T-cell (primary cell): ENCODE measurements at regions not wholly inside any gene's neighbourhood (a gene's known extent, or its start where the extent isn't known, plus 50 kb on each side); places are given as distances from the start of the nearest gene placed in this dataset.
A peak's percentile ranks its signal among the peaks of the same experiment; 100 is the strongest.

Experiments
- ATAC-seq, 4 experiments: fragments of 200-7000 bp in 3 of 4; fragments of 150-1000 bp in 1 of 4; cut with Tn5 transposase; replicated peaks in 1 of 4; 1 replicate in 3 of 4; 2 replicates in 1 of 4; pipeline ENCODE4 v1.10.0; 2021; ENCODE audit warnings: moderate library complexity in 3 of 4, mild to moderate bottlenecking in 2 of 4, moderate number of reproducible peaks in 1 of 4
- CTCF ChIA-PET, 2 donors: fragments of 300-600 bp; sonication (Branson Sonifier 250); formaldehyde crosslinking; loops; one replicate each; lab custom pipeline; 2022; ENCODE audit warnings: antibody characterized with exemption in 2 of 2; lab: Charles Lee
- POLR2A ChIA-PET, 2 donors: fragments of 300-600 bp; sonication (Branson Sonifier 250); formaldehyde crosslinking; loops; one replicate each; lab custom pipeline; 2022; ENCODE audit warnings: antibody characterized with exemption in 2 of 2; lab: Charles Lee
- DNase-seq, 35 experiments: peaks; one replicate each; pipeline versions ENCODE4 v3.0.0 to v3.0.0-alpha.2; 2013 to 2023
- H3K27ac ChIP-seq: one replicate; pipeline ENCODE4 v1.5.1; 2013; ENCODE audit warnings: low read length
- H3K27me3 ChIP-seq, 2 experiments: replicated peaks in 1 of 2; 1 replicate in 1 of 2; 2 replicates in 1 of 2; pipeline versions ENCODE4 v1.6.1 to v1.7.0; 2013; ENCODE audit warnings: low read length in 1 of 2, mixed read lengths in 1 of 2; ENCODE audit not compliant: control insufficient read depth in 2 of 2, insufficient read depth in 2 of 2; ENCODE audit errors: extremely low read depth in 1 of 2
- H3K36me3 ChIP-seq, 2 donors: 1 replicate in 1 of 2; 2 replicates in 1 of 2; pipeline versions ENCODE4 v1.6.1 to v1.7.0; 2013; ENCODE audit warnings: low read length in 1 of 2; ENCODE audit not compliant: control insufficient read depth in 2 of 2, insufficient read depth in 1 of 2; ENCODE audit errors: extremely low read depth in 1 of 2
- H3K4me1 ChIP-seq, 2 experiments: 1 replicate in 1 of 2; 2 replicates in 1 of 2; pipeline versions ENCODE4 v1.6.1 to v1.7.0; 2013; ENCODE audit warnings: low read length in 2 of 2, mixed read lengths in 1 of 2; ENCODE audit not compliant: insufficient read depth in 2 of 2, control insufficient read depth in 1 of 2; ENCODE audit errors: extremely low read depth in 1 of 2
- H3K4me3 ChIP-seq, 2 donors: 1 replicate in 1 of 2; 2 replicates in 1 of 2; pipeline versions ENCODE4 v1.5.1 to v1.7.0; 2013; ENCODE audit warnings: mild to moderate bottlenecking in 2 of 2, low read length in 1 of 2, moderate library complexity in 1 of 2; ENCODE audit not compliant: control insufficient read depth in 1 of 2; ENCODE audit errors: extremely low read depth in 1 of 2
- H3K9me3 ChIP-seq: 2 replicates; pipeline ENCODE4 v1.7.0; 2013
- H3K27ac Mint-ChIP-seq, 2 donors: one replicate each; pipeline ENCODE4 v1.8.0; 2020 to 2021; ENCODE audit warnings: mild to moderate bottlenecking in 2 of 2, mixed read lengths in 2 of 2
- H3K27me3 Mint-ChIP-seq, 2 donors: one replicate each; pipeline ENCODE4 v1.8.0; 2021 to 2022; ENCODE audit warnings: mixed read lengths in 2 of 2
- H3K36me3 Mint-ChIP-seq: one replicate; pipeline ENCODE4 v1.8.0; 2021; ENCODE audit warnings: mixed read lengths
- H3K4me1 Mint-ChIP-seq, 3 donors: one replicate each; pipeline ENCODE4 v1.8.0; 2020 to 2022; ENCODE audit warnings: mixed read lengths in 3 of 3, mild to moderate bottlenecking in 1 of 3
- H3K4me3 Mint-ChIP-seq, 3 donors: one replicate each; pipeline ENCODE4 v1.8.0; 2020 to 2022; ENCODE audit warnings: mild to moderate bottlenecking in 3 of 3, mixed read lengths in 3 of 3, moderate library complexity in 3 of 3
- H3K9me3 Mint-ChIP-seq, 3 donors: one replicate each; pipeline ENCODE4 v1.8.0; 2020 to 2022; ENCODE audit warnings: mixed read lengths in 3 of 3
- WGBS: methylation state at CpG from one replicate; pipeline ENCODE4 v1.1.5; 2013; ENCODE audit warnings: missing lambda C conversion rate; ENCODE audit not compliant: insufficient coverage; 5-methylcytosine and 5-hydroxymethylcytosine counted together

DNA sequence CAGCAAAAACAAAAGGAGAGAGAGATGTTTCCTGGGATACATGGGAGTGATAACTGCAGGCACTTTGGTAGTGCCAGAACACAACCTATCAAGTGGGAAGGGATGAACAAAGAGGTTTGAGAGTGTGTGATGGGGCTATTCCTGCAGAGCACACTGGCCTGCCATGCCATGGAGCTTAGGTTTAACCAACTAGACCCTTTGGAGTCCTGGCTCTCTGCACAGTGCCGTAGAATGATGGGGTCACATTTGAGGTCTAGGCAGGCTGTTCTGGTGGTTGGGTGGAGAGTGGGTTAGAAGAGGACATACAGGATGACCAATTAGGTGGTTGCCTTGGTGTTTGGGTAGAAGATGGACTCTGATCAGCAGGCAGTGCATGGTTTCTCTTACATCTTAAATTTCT lies 101.9 kb upstream of the HABP2 start:
- Histone ChIP-seq H3K36me3 (no peaks in the 10 kb centered on the region), H3K27me3 (peaks cover 0 to 14% of the 10 kb centered on the region in 2 experiments), H3K4me3 (no peak overlapping the region), H3K27ac (no peak overlapping the region), H3K4me1 (peaks cover 0 to 4% of the 10 kb centered on the region in 2 experiments), H3K9me3 (no peaks in the 10 kb centered on the region)
- Mint-ChIP-seq H3K4me3 (no peak overlapping the region), H3K27me3 (peaks cover 21 to 24% of the 10 kb centered on the region in 2 donors), H3K27ac (no peak overlapping the region), H3K9me3 (no peaks in the 10 kb centered on the region), H3K4me1 (no peaks in the 10 kb centered on the region), H3K36me3 (no peaks in the 10 kb centered on the region)
- WGBS = 100% methylated on average over 1 of the region's 1 CpG
- POLR2A ChIA-PET = no interaction called here
- CTCF ChIA-PET = no interaction called here
- ATAC-seq (no peak), DNase-seq (no peak)

DNA sequence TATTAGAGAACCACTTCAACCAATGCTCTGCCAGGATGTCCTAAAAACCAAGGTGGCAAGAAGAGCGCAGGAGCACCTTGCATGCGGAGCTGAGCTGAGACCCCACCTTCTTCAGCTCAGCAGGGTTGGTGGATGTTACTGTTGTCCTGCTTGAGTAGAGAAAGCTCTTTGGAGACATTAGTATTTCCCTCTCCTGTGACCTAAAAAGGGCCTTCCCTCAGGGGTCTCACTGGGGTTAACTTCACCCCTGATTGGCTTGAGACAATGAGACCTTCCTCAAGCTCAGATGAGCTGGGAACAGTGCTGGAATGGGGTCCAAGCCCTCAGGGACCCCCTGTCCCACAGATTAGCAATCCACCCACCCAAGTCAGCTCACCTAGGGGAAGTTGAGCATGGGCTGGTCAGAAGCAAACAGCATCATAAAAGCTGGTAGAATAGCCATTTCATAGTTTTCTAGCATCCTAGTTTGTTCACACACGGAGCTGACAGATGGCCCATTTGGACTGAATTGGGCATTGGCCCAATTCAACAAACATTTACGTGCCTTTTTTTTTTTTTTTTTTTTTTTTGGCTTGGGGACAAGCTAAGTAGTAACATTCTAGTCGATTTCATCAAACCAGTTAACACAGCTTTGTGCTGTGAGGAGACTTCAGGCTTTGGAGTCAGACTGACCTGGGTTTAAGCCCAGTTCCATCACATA lies 100.6 kb upstream of the HABP2 start:
- no peaks in the 10 kb centered on the region for H3K36me3 ChIP-seq
- H3K4me1 Mint-ChIP-seq = no peaks in the 10 kb centered on the region
- H3K4me1 ChIP-seq = peaks cover 0 to 4% of the 10 kb centered on the region in 2 experiments
- H3K9me3 Mint-ChIP-seq = no peaks in the 10 kb centered on the region
- H3K27ac ChIP-seq = no peak overlapping the region
- H3K36me3 Mint-ChIP-seq = no peaks in the 10 kb centered on the region
- DNase-seq (no peak), ATAC-seq (no peak)
- peaks cover 23 to 24% of the 10 kb centered on the region in 2 donors for H3K27me3 Mint-ChIP-seq
- WGBS = 67% methylated on average over 1 of the region's 5 CpGs
- no peak overlapping the region for H3K4me3 Mint-ChIP-seq
- H3K27me3 ChIP-seq = peaks cover 0 to 14% of the 10 kb centered on the region in 2 experiments
- H3K9me3 ChIP-seq = no peaks in the 10 kb centered on the region
- H3K27ac Mint-ChIP-seq = no peak overlapping the region
- CTCF ChIA-PET = no interaction called here
- POLR2A ChIA-PET = no interaction called here
- H3K4me3 ChIP-seq = no peak overlapping the region

DNA sequence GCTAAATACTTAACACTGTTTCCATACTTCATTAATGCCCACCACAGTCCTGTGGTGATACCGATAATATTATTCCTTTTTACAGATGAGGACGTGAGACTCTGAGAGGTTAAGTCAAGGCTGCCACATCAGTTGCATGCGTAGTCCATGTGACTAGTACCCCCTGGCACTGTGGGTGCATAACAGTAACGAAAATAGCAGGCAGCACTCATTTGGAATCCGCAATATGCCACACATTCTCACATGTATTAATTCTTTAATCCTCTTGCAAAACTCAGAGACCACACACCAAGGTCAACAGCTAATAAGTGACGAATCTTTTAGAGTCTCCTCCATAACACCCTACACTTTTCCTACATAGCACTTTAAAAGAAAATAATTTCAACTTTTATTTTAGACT lies 99.5 kb upstream of the HABP2 start:
- H3K27me3 Mint-ChIP-seq = peaks cover 15 to 22% of the 10 kb centered on the region in 2 donors

DNA sequence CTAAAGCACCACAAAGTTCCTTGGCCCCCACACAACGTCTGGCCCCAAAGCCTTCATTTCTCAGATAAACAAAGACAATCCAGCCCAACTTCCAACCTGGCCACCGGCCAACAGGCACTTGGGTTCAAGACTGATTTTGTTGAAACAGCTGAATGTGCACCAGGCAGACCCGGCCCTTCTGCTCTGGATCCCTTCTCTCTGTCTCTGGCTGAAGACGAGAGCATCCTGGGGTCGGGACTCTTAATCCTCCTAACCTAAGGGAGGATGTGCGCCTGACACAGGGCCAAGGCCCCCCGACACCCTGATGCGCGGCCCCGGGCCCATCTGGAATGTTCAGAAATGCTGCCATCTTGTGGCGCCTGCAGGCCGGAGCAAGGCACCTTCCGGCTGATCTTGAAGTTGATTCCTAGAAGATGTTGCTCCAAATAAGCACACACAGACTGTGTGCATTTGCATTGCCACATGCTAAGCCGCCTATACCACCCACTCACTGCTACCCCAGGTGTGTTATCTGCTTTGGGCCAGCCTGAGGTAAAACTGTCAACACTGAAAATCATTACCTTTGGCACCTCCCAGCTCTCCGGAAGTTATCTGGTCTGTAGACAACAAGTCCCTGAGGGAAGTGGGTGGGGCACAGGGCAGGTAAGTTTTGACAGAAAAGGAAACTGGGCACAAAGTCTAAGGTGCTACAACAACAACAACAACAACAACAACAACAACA lies 98.4 kb upstream of the HABP2 start:
- peaks cover 18 to 24% of the 10 kb centered on the region in 2 donors for H3K27me3 Mint-ChIP-seq
- ChIA-PET POLR2A (no interaction called here), CTCF (no interaction called here)
- ATAC-seq (no peak), DNase-seq (peak in 3 of 35 experiments; percentile 2 to 4 (median 3))
- H3K4me3 ChIP-seq = no peak overlapping the region
- H3K36me3 ChIP-seq = no peaks in the 10 kb centered on the region
- H3K36me3 Mint-ChIP-seq = no peaks in the 10 kb centered on the region
- 18% methylated on average over 12 of the region's 15 CpGs for WGBS
- peaks cover 0 to 21% of the 10 kb centered on the region in 2 experiments for H3K27me3 ChIP-seq
- no peaks in the 10 kb centered on the region for H3K9me3 Mint-ChIP-seq
- no peaks in the 10 kb centered on the region for H3K4me1 Mint-ChIP-seq
- H3K4me1 ChIP-seq = peaks cover 0 to 4% of the 10 kb centered on the region in 2 experiments
- H3K27ac ChIP-seq = no peak overlapping the region
- no peaks in the 10 kb centered on the region for H3K9me3 ChIP-seq
- no peak overlapping the region for H3K4me3 Mint-ChIP-seq
- no peak overlapping the region for H3K27ac Mint-ChIP-seq

More for the DNA sequence above, 99.5 kb upstream of the HABP2 start:
- H3K9me3 ChIP-seq = no peaks in the 10 kb centered on the region
- Mint-ChIP-seq H3K9me3 (no peaks in the 10 kb centered on the region), H3K4me3 (no peak overlapping the region), H3K27ac (no peak overlapping the region), H3K4me1 (no peaks in the 10 kb centered on the region), H3K36me3 (no peaks in the 10 kb centered on the region)
- CTCF ChIA-PET = interaction anchor here (0.6 to 0.8 kb wide), 3 partner anchors 8 to 203 kb away, joined by 3 to 9 read pairs (median 6); no protein-coding TSS in a partner anchor
- ATAC-seq (no peak), DNase-seq (no peak)
- H3K4me1 ChIP-seq = peaks cover 0 to 4% of the 10 kb centered on the region in 2 experiments
- no peaks in the 10 kb centered on the region for H3K36me3 ChIP-seq
- peaks cover 0 to 16% of the 10 kb centered on the region in 2 experiments for H3K27me3 ChIP-seq
- POLR2A ChIA-PET = interaction anchor here in 1 of 2 donors (0.6 kb wide), 1 partner anchor 13 kb away, joined by 3 read pairs; no protein-coding TSS in a partner anchor
- WGBS = 100% methylated on average over 5 of the region's 6 CpGs
- H3K4me3 ChIP-seq = no peak overlapping the region
- H3K27ac ChIP-seq = no peak overlapping the region

DNA sequence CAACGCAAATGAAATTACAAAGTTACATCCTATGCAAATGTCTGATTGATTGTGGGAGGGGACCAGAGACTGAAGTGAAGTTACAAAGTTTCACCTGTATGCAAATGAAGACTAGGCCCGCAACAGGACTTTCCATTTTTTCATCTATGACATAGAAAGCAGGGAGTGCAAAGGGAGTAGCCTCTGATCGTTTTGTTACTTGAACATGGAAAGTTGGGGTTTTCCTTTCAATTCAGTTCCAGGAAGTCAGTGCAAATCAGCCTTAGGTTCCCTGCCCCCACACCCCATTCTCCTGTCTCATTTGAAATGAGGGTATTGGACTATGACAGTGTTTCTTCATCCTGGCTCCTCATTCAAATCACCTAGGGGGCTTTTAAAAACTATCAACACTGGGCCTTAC lies 96.9 kb upstream of the HABP2 start:
- H3K27ac ChIP-seq = no peak overlapping the region
- no peak overlapping the region for H3K4me3 ChIP-seq
- no peaks in the 10 kb centered on the region for H3K36me3 Mint-ChIP-seq
- H3K9me3 ChIP-seq = no peaks in the 10 kb centered on the region
- H3K4me1 ChIP-seq = peaks cover 0 to 4% of the 10 kb centered on the region in 2 experiments
- ATAC-seq (no peak), DNase-seq (no peak)
- CTCF ChIA-PET = no interaction called here
- H3K27me3 ChIP-seq = peaks cover 0 to 25% of the 10 kb centered on the region in 2 experiments
- no CpG with 5 or more reads among the region's 3 CpGs for WGBS
- H3K27me3 Mint-ChIP-seq = peaks cover 13 to 19% of the 10 kb centered on the region in 2 donors
- H3K4me1 Mint-ChIP-seq = no peaks in the 10 kb centered on the region
- no peaks in the 10 kb centered on the region for H3K9me3 Mint-ChIP-seq
- no peak overlapping the region for H3K4me3 Mint-ChIP-seq
- POLR2A ChIA-PET = no interaction called here
- no peak overlapping the region for H3K27ac Mint-ChIP-seq
- H3K36me3 ChIP-seq = no peaks in the 10 kb centered on the region

DNA sequence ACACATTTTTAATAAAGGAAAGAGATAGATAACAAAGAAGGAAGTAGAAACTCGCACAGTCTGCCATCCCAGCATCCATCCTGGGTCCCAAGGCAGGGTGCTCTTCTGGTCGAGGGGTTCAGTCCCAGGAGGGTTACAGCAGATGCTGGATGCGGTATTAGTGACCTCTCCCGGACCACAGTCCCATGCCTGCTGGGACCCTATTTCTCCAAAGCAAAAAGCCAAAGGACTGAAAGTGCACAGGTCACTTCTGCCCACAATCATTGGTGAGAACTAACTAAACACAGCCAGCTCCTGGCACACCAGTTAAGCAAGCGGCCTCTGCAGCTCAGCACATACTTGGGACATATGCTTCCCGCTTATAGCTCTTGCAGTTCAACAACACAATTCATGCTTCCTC lies 96.1 kb upstream of the HABP2 start:
- H3K4me1 ChIP-seq = peaks cover 0 to 4% of the 10 kb centered on the region in 2 experiments
- no peaks in the 10 kb centered on the region for H3K9me3 ChIP-seq
- H3K4me1 Mint-ChIP-seq = no peaks in the 10 kb centered on the region
- no peak for DNase-seq
- no peak overlapping the region for H3K4me3 ChIP-seq
- no peak overlapping the region for H3K27ac ChIP-seq
- no peak for ATAC-seq
- 74% methylated on average over 3 of the region's 6 CpGs for WGBS
- POLR2A ChIA-PET = no interaction called here
- H3K27me3 Mint-ChIP-seq = peaks cover 14 to 24% of the 10 kb centered on the region in 2 donors
- H3K27me3 ChIP-seq = peaks cover 0 to 30% of the 10 kb centered on the region in 2 experiments
- H3K36me3 ChIP-seq = no peaks in the 10 kb centered on the region
- no peaks in the 10 kb centered on the region for H3K9me3 Mint-ChIP-seq
- no peak overlapping the region for H3K27ac Mint-ChIP-seq
- no peak overlapping the region for H3K4me3 Mint-ChIP-seq
- CTCF ChIA-PET = interaction anchor here in 1 of 2 donors (0.7 kb wide), 1 partner anchor 146 kb away, joined by 3 read pairs; no protein-coding TSS in a partner anchor
- H3K36me3 Mint-ChIP-seq = no peaks in the 10 kb centered on the region
